PC-3 (cell line): ENCODE measurements at regions not wholly inside any gene's neighbourhood (a gene's known extent, or its start where the extent isn't known, plus 50 kb on each side); places are given as distances from the start of the nearest gene placed in this dataset.

Source experiments
- ATAC-seq: fragments of 200-7000 bp; cut with Tn5 transposase; 2 replicates; pipeline ENCODE4 v1.9.1; 2020; ENCODE audit warnings: mild to moderate bottlenecking, moderate library complexity
- BruUV-seq: library from RNA; stranded (reverse); fragments of 400-500 nt; replicated peaks from 2 replicates; lab custom pipeline; 2021; lab: Mats Ljungman, UMichigan
- CTCF ChIA-PET: fragments of 300-600 bp; sonication (Branson Sonifier 250); formaldehyde crosslinking; loops from one replicate; lab custom pipeline; 2022; ENCODE audit warnings: antibody characterized with exemption; lab: Charles Lee
- POLR2A ChIA-PET: fragments of 300-600 bp; sonication (Branson Sonifier 250); formaldehyde crosslinking; loops from one replicate; lab custom pipeline; 2022; ENCODE audit warnings: antibody characterized with exemption; ENCODE audit not compliant: unreplicated experiment; lab: Charles Lee
- DNase-seq: peaks from one replicate; pipeline ENCODE4 v3.0.0-alpha.2; 2015
- H2AFZ ChIP-seq: fragments of 300-600 bp; sonication (generic); 2 replicates; pipeline ENCODE4 v1.6.0; 2016; ENCODE audit warnings: antibody characterized with exemption, low read length
- H3F3A ChIP-seq: fragments of 300-600 bp; sonication (generic); one replicate; pipeline ENCODE4 v1.6.0; 2017; ENCODE audit warnings: antibody characterized with exemption, low read length, control low read depth, mild to moderate bottlenecking; ENCODE audit not compliant: unreplicated experiment
- H3K27ac ChIP-seq: fragments of 300-600 bp; sonication (generic); 2 replicates; pipeline ENCODE4 v1.5.1; 2016; ENCODE audit warnings: mild to moderate bottlenecking, low read length
- H3K27me3 ChIP-seq: fragments of 300-600 bp; sonication (generic); 2 replicates; pipeline ENCODE4 v1.6.1; 2016; ENCODE audit warnings: low read length, mixed read lengths
- H3K36me3 ChIP-seq: fragments of 300-600 bp; sonication (generic); 2 replicates; pipeline ENCODE4 v1.6.1; 2016; ENCODE audit warnings: low read depth, mixed run types, low read length, mixed read lengths
- H3K4me1 ChIP-seq: fragments of 300-600 bp; sonication (generic); 2 replicates; pipeline ENCODE4 v1.5.1; 2016; ENCODE audit warnings: low read length; ENCODE audit not compliant: insufficient read depth
- H3K4me2 ChIP-seq: fragments of 300-600 bp; sonication (generic); 2 replicates; pipeline ENCODE4 v1.6.0; 2016; ENCODE audit warnings: low read length
- H3K4me3 ChIP-seq: fragments of 300-600 bp; sonication (generic); 2 replicates; pipeline ENCODE4 v1.5.1; 2016; ENCODE audit warnings: mild to moderate bottlenecking, low read length, mixed read lengths
- H3K79me2 ChIP-seq: fragments of 300-600 bp; sonication (generic); 2 replicates; pipeline ENCODE4 v1.6.1; 2017; ENCODE audit warnings: low read length, mixed read lengths
- H3K9ac ChIP-seq: fragments of 300-600 bp; sonication (generic); 2 replicates; pipeline ENCODE4 v1.6.0; 2016; ENCODE audit warnings: mild to moderate bottlenecking, low read length
- H3K9me2 ChIP-seq: fragments of 300-600 bp; sonication (generic); replicated peaks from 2 replicates; pipeline ENCODE4 v1.6.1; 2016; ENCODE audit warnings: mixed run types, low read length, mixed read lengths
- H3K9me3 ChIP-seq: fragments of 300-600 bp; sonication (generic); 2 replicates; pipeline ENCODE4 v1.6.1; 2016; ENCODE audit warnings: low read length, mixed read lengths
- H4K20me1 ChIP-seq: fragments of 300-600 bp; sonication (generic); 2 replicates; pipeline ENCODE4 v1.6.1; 2016; ENCODE audit warnings: low read length, mixed read lengths
- CTCF ChIP-seq: fragments of 300-600 bp; sonication (generic); conservative IDR thresholded peaks from 2 replicates; pipeline ENCODE4 v1.5.1; 2017; ENCODE audit warnings: antibody characterized with exemption, low read depth, mild to moderate bottlenecking, low read length
- EZH2 ChIP-seq: fragments of 300-600 bp; sonication (generic); IDR thresholded peaks from one replicate; pipeline ENCODE4 v1.6.1; 2017; ENCODE audit warnings: antibody characterized with exemption, mild to moderate bottlenecking, low read length; ENCODE audit not compliant: unreplicated experiment
- EZH2phosphoT487 ChIP-seq: fragments of 300-600 bp; sonication (generic); IDR thresholded peaks from 2 replicates; pipeline ENCODE4 v1.6.1; 2018; ENCODE audit warnings: mild to moderate bottlenecking, antibody characterized with exemption, low read length, borderline replicate concordance
- intact Hi-C: fragments of 100-400 bp; cut with micrococcal nuclease; formaldehyde crosslinking; loops from 2 replicates; pipeline ENCODE4 v1.9.0; 2023

GRCh38 chr13:38570706-38571105, 116.2 kb upstream of the FREM2 start:
- DNase-seq: no peak
- BruUV-seq: no TSS peak
- no peak overlapping the region for H3K4me2 ChIP-seq
- H3K79me2 ChIP-seq: no peaks in the 10 kb centered on the region
- no peaks in the 10 kb centered on the region for H3F3A ChIP-seq
- H3K9me2 ChIP-seq: no peaks in the 10 kb centered on the region
- H3K27me3 ChIP-seq: peaks cover 5% of the 10 kb centered on the region; the same call in 1 of the 2 replicates
- H3K9me3 ChIP-seq: no peaks in the 10 kb centered on the region
- no peaks in the 10 kb centered on the region for H3K36me3 ChIP-seq
- intact Hi-C loops: no loop called here
- H3K27ac ChIP-seq: no peak overlapping the region
- H3K4me3 ChIP-seq: no peak overlapping the region
- no peak for TF ChIP-seq EZH2phosphoT487
- TF ChIP-seq EZH2: no peak
- TF ChIP-seq CTCF: no peak
- CTCF ChIA-PET: no interaction called here
- no peak for ATAC-seq
- H3K4me1 ChIP-seq: no peaks in the 10 kb centered on the region
- no peak overlapping the region for H3K9ac ChIP-seq
- POLR2A ChIA-PET: no interaction called here
- no peaks in the 10 kb centered on the region for H4K20me1 ChIP-seq
- no peak overlapping the region for H2AFZ ChIP-seq

DNA sequence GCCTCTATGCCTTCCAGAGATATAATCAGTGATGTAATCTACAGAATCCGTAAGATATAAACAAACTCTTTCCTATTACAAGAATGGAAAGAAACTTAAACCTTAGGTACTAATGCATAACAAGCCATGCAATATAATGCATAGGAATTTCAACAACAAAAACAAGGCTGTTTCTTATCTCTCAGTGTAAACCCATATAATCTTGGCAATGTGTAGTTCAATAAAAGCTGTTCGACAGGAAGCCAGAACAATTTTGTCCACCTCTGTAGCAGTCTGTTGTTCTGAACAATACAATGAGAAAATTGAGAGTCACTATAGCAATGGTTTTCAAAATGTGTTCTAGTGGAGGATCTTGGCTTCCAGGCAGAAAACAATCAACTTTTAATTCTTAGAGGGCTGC, 111.5 kb upstream of the FREM2 start:
- H3K9me3 ChIP-seq: no peaks in the 10 kb centered on the region
- no peaks in the 10 kb centered on the region for H3K36me3 ChIP-seq
- no peak overlapping the region for H3K9ac ChIP-seq
- POLR2A ChIA-PET: no interaction called here
- H3K4me1 ChIP-seq: no peaks in the 10 kb centered on the region
- CTCF ChIA-PET: no interaction called here
- TF ChIP-seq EZH2phosphoT487 (no peak), EZH2 (no peak)
- ATAC-seq (no peak), DNase-seq (no peak)
- H3K4me2 ChIP-seq: no peak overlapping the region
- intact Hi-C loops: no loop called here
- H3K27me3 ChIP-seq: peaks cover 14% of the 10 kb centered on the region; the same call in 1 of the 2 replicates
- H3K4me3 ChIP-seq: no peak overlapping the region
- H3F3A ChIP-seq: no peaks in the 10 kb centered on the region
- no TSS peak for BruUV-seq
- no peaks in the 10 kb centered on the region for H4K20me1 ChIP-seq
- no peaks in the 10 kb centered on the region for H3K9me2 ChIP-seq
- H3K79me2 ChIP-seq: no peaks in the 10 kb centered on the region
- no peak overlapping the region for H2AFZ ChIP-seq
- H3K27ac ChIP-seq: no peak overlapping the region

GRCh38 chr13:38577048-38577447, 109.8 kb upstream of the FREM2 start:
- Histone ChIP-seq H3K79me2 (no peaks in the 10 kb centered on the region), H3K4me1 (no peaks in the 10 kb centered on the region), H3K4me2 (no peak overlapping the region), H3K36me3 (no peaks in the 10 kb centered on the region), H4K20me1 (no peaks in the 10 kb centered on the region), H3K27ac (no peak overlapping the region), H3K9me3 (no peaks in the 10 kb centered on the region), H2AFZ (no peak overlapping the region), H3F3A (no peaks in the 10 kb centered on the region), H3K27me3 (peaks cover 14% of the 10 kb centered on the region; the same call in 1 of the 2 replicates), H3K4me3 (no peak overlapping the region), H3K9me2 (no peaks in the 10 kb centered on the region), H3K9ac (no peak overlapping the region)
- DNase-seq (no peak), ATAC-seq (no peak)
- BruUV-seq: no TSS peak
- CTCF ChIA-PET: no interaction called here
- intact Hi-C loops: no loop called here
- POLR2A ChIA-PET: no interaction called here
- no peak for TF ChIP-seq CTCF
- TF ChIP-seq EZH2phosphoT487: no peak
- TF ChIP-seq EZH2: no peak
